HG02884 (cell line): ENCODE measurements at regions not wholly inside any gene's neighbourhood (a gene's known extent, or its start where the extent isn't known, plus 50 kb on each side); places are given as distances from the start of the nearest gene placed in this dataset.
"Not testable (repeated sequence)": the region's sequence is repeated elsewhere in the genome, so short reads cannot be mapped to it uniquely, and the experiment has no call there.

ENCODE experiments used
- ATAC-seq: cut with Tn5 transposase; IDR thresholded peaks from one replicate; pipeline ENCODE4 v1.9.1; 2021; ENCODE audit warnings: mild to moderate bottlenecking, moderate library complexity; ENCODE audit not compliant: unreplicated experiment

- peak; percentile 83 for ATAC-seq
Measured at GRCh38 chr5:152456815-152457443, 51.9 kb upstream of the NMUR2 start.

- ATAC-seq, result peak; percentile 91
Measured at GRCh38 chr5:152462021-152462721, 57.1 kb upstream of the NMUR2 start.

- no peak for ATAC-seq
Measured at GRCh38 chr5:152464048-152464447, 59.0 kb upstream of the NMUR2 start.

- ATAC-seq, result no peak
Measured at GRCh38 chr5:152465140-152465539, 60.1 kb upstream of the NMUR2 start.

- ATAC-seq, result no peak
Measured at GRCh38 chr5:152466085-152466745, 61.1 kb upstream of the NMUR2 start.

- no peak for ATAC-seq
Measured at GRCh38 chr5:152470167-152470566, 65.1 kb upstream of the NMUR2 start.

- ATAC-seq, result no peak
Measured at GRCh38 chr5:152472083-152472482, 67.0 kb upstream of the NMUR2 start.

- no peak for ATAC-seq
Measured at GRCh38 chr5:152474961-152475360, 69.9 kb upstream of the NMUR2 start.

GRCh38 chr5:152477536-152477935 lies 72.5 kb upstream of the NMUR2 start:
- no peak for ATAC-seq

GRCh38 chr5:152479866-152480265 lies 74.8 kb upstream of the NMUR2 start:
- ATAC-seq, result not testable (repeated sequence)

GRCh38 chr5:152480677-152481076 lies 75.6 kb upstream of the NMUR2 start:
- peak; percentile 94 for ATAC-seq

- no peak for ATAC-seq
Measured at GRCh38 chr5:152487130-152487529, 82.1 kb upstream of the NMUR2 start.

GRCh38 chr5:152488869-152489268 lies 83.8 kb upstream of the NMUR2 start:
- ATAC-seq, result no peak

- ATAC-seq, result no peak
Measured at GRCh38 chr5:152499814-152500535, 94.9 kb upstream of the NMUR2 start.

- no peak for ATAC-seq
Measured at GRCh38 chr5:152501294-152501693, 96.2 kb upstream of the NMUR2 start.

- no peak for ATAC-seq
Measured at GRCh38 chr5:152503206-152503605, 98.1 kb upstream of the NMUR2 start.

- peak; percentile 95 for ATAC-seq
Measured at GRCh38 chr5:152505442-152506042, 100.5 kb upstream of the NMUR2 start.

- no peak for ATAC-seq
Measured at GRCh38 chr5:152511120-152511519, 106.0 kb upstream of the NMUR2 start.

GRCh38 chr5:152511531-152512132 lies 106.6 kb upstream of the NMUR2 start:
- no peak for ATAC-seq

- ATAC-seq, result no peak
Measured at GRCh38 chr5:152514827-152515397, 109.8 kb upstream of the NMUR2 start.
